SK-N-SH (cell line): ENCODE measurements at regions not wholly inside any gene's neighbourhood (a gene's known extent, or its start where the extent isn't known, plus 50 kb on each side); places are given as distances from the start of the nearest gene placed in this dataset.
"Not testable (repeated sequence)": the region's sequence is repeated elsewhere in the genome, so short reads cannot be mapped to it uniquely, and the experiment has no call there.

Experiments
- CTCF ChIA-PET: fragments of 300-600, 350-600 bp; formaldehyde crosslinking; extraction: SDS; loops from one replicate; lab custom pipeline; 2021; lab: Yijun Ruan, JAX
- POLR2A ChIA-PET: fragments of 350-600 bp; sonication (Branson Sonifier 250); formaldehyde crosslinking; extraction: SDS; loops from one replicate; lab custom pipeline; 2020; ENCODE audit warnings: antibody characterized with exemption, inconsistent platforms; lab: Yijun Ruan, JAX
- DNase-seq: peaks from one replicate; pipeline ENCODE4 v3.0.0; 2012
- H2AFZ ChIP-seq: fragments of 200-600 bp; sonication (generic); 2 replicates; pipeline ENCODE4 v1.8.1; 2016; ENCODE audit warnings: antibody characterized with exemption, mild to moderate bottlenecking, low read depth
- H3F3A ChIP-seq: fragments of 200-600 bp; sonication (generic); replicated peaks from 2 replicates; pipeline ENCODE3; 2016; ENCODE audit warnings: antibody characterized with exemption, mild to moderate bottlenecking; ENCODE audit not compliant: insufficient read depth
- H3K27ac ChIP-seq, 2 experiments: fragments of 200-500 bp in 1 of 2; fragments of 200-600 bp in 1 of 2; sonication (Bioruptor generic) in 1 of 2; sonication (generic), shearing (Covaris generic) in 1 of 2; 2 replicates each; pipeline versions ENCODE4 v1.5.1 to v1.6.1; 2014 to 2016; ENCODE audit warnings: low read depth in 2 of 2, inconsistent platforms in 1 of 2, low read length in 1 of 2, mild to moderate bottlenecking in 1 of 2, mixed read lengths in 1 of 2
- H3K27me3 ChIP-seq: fragments of 200-600 bp; sonication (generic), shearing (Covaris generic); 2 replicates; pipeline ENCODE4 v1.6.1; 2016; ENCODE audit warnings: mixed run types; ENCODE audit not compliant: insufficient read depth
- H3K36me3 ChIP-seq, 2 experiments: fragments of 200-500 bp in 1 of 2; fragments of 200-600 bp in 1 of 2; sonication (Bioruptor generic) in 1 of 2; sonication (generic) in 1 of 2; replicated peaks in 1 of 2; 2 replicates each; pipeline versions ENCODE3 to v1.5.1; 2014 to 2016; ENCODE audit warnings: low read length in 1 of 2, mild to moderate bottlenecking in 1 of 2; ENCODE audit not compliant: insufficient read depth in 2 of 2, control insufficient read depth in 1 of 2
- H3K4me1 ChIP-seq, 2 experiments: fragments of 200-500 bp in 1 of 2; fragments of 200-600 bp in 1 of 2; sonication (Bioruptor generic) in 1 of 2; sonication (generic), shearing (Covaris generic) in 1 of 2; 2 replicates each; pipeline versions ENCODE4 v1.5.1 to v1.6.1; 2014 to 2016; ENCODE audit warnings: low read depth in 1 of 2, low read length in 1 of 2, mixed run types in 1 of 2; ENCODE audit not compliant: insufficient read depth in 2 of 2, control insufficient read depth in 1 of 2
- H3K4me2 ChIP-seq: fragments of 200-600 bp; sonication (generic), shearing (Covaris generic); 2 replicates; pipeline ENCODE4 v1.6.1; 2017; ENCODE audit warnings: mixed run types
- H3K4me3 ChIP-seq, 2 experiments: fragments of 200-500 bp in 1 of 2; fragments of 200-600 bp in 1 of 2; sonication (Bioruptor generic) in 1 of 2; sonication (generic), shearing (Covaris generic) in 1 of 2; 2 replicates each; pipeline versions ENCODE4 v1.5.1 to v1.8.1; 2014 to 2016; ENCODE audit warnings: low read depth in 2 of 2, inconsistent platforms in 1 of 2, low read length in 1 of 2, mild to moderate bottlenecking in 1 of 2, mixed read lengths in 1 of 2, moderate library complexity in 1 of 2
- H3K79me2 ChIP-seq: fragments of 200-600 bp; sonication (generic); 2 replicates; pipeline ENCODE4 v1.8.1; 2017; ENCODE audit warnings: mild to moderate bottlenecking; ENCODE audit not compliant: insufficient read depth
- H3K9ac ChIP-seq: fragments of 200-600 bp; sonication (generic); 2 replicates; pipeline ENCODE4 v1.6.1; 2017; ENCODE audit warnings: mixed run types
- H3K9me2 ChIP-seq: fragments of 200-600 bp; sonication (generic); 2 replicates; pipeline ENCODE4 v1.6.1; 2017; ENCODE audit warnings: mixed run types
- H3K9me3 ChIP-seq: fragments of 200-600 bp; sonication (generic); 2 replicates; pipeline ENCODE4 v1.6.1; 2017; ENCODE audit warnings: mixed run types, mild to moderate bottlenecking, moderate library complexity
- H4K20me1 ChIP-seq: fragments of 200-600 bp; sonication (generic); 2 replicates; pipeline ENCODE4 v1.6.1; 2017; ENCODE audit warnings: mild to moderate bottlenecking, mixed run types; ENCODE audit not compliant: insufficient read depth
- EP300 ChIP-seq, 2 experiments: IDR thresholded peaks; 2 replicates each; pipeline versions ENCODE4 v1.4.0 to v1.6.1; 2012; ENCODE audit warnings: borderline replicate concordance in 1 of 2, low read depth in 1 of 2, low read length in 1 of 2
- FOSL2 ChIP-seq: IDR thresholded peaks from 2 replicates; pipeline ENCODE4 v1.4.0; 2012; ENCODE audit warnings: low read depth, mild to moderate bottlenecking, moderate library complexity, borderline replicate concordance
- GABPA ChIP-seq: IDR thresholded peaks from 2 replicates; pipeline ENCODE4 v1.4.0; 2012; ENCODE audit warnings: low read depth, mild to moderate bottlenecking
- TCF12 ChIP-seq: IDR thresholded peaks from 2 replicates; pipeline ENCODE4 v1.4.0; 2012
- YY1 ChIP-seq: IDR thresholded peaks from 2 replicates; pipeline ENCODE4 v1.4.0; 2012; ENCODE audit warnings: low read depth, mild to moderate bottlenecking
- WGBS: methylation state at CpG from one replicate; pipeline ENCODE4 v1.1.6; 2017; ENCODE audit warnings: low lambda C conversion rate; 5-methylcytosine and 5-hydroxymethylcytosine counted together
- TF ChIP-seq, protein P1 (sequence below): fragments of 150-350 bp; IDR thresholded peaks from 2 replicates; pipeline ENCODE4 v1.6.1; 2017; ENCODE audit warnings: antibody characterized with exemption, low read length, low read depth, borderline replicate concordance

- TF ChIP-seq FOSL2, result no peak
- no peak for TF ChIP-seq EP300 (IDR thresholded peaks at IDR 0.05; ENCODE audit: borderline replicate concordance in 1 of 2, low read depth in 1 of 2, low read length in 1 of 2)
- no peak for TF ChIP-seq TCF12
- TF ChIP-seq, protein P1, sequence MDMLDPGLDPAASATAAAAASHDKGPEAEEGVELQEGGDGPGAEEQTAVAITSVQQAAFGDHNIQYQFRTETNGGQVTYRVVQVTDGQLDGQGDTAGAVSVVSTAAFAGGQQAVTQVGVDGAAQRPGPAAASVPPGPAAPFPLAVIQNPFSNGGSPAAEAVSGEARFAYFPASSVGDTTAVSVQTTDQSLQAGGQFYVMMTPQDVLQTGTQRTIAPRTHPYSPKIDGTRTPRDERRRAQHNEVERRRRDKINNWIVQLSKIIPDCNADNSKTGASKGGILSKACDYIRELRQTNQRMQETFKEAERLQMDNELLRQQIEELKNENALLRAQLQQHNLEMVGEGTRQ, result no peak
- no peak for TF ChIP-seq YY1
- no peak for TF ChIP-seq GABPA
These were observed 680.6 kb downstream of the TTLL7 start (continued) for GRCh38 chr1:83318366-83318765.

- CTCF ChIA-PET, H3K79me2 ChIP-seq, H3K9me3 ChIP-seq, H3K36me3 ChIP-seq, H3K27me3 ChIP-seq, H4K20me1 ChIP-seq, H3F3A ChIP-seq, POLR2A ChIA-PET, H3K9me2 ChIP-seq, H3K9ac ChIP-seq, H3K4me2 ChIP-seq, DNase-seq, H2AFZ ChIP-seq, H3K27ac ChIP-seq, H3K4me1 ChIP-seq, H3K4me3 ChIP-seq: not testable (repeated sequence)
- 13% methylated on average over 1 of the region's 1 CpG for WGBS
These were observed 683.5 kb downstream of the TTLL7 start for GRCh38 chr1:83315446-83315845.

DNA sequence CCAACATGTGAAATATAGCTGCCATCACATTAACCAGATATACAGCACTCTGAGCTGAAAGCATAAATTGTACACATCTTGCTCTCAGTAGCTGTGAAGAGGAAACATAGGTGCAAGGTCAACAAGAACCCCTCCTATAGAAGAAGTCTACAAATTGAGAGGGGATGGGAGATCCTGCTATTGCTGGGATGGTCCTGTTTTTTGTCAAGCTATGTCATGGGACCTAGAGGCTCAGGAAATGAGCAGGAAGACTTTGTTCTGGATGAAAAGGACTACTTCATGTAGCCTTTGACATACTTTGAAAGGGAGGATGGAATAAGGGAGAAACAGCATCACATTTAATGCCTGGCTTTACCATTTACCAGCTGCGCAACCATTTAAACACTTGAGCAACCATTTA is 688.8 kb downstream of the TTLL7 start:
- POLR2A ChIA-PET, H3K4me1 ChIP-seq, H3K27ac ChIP-seq, H3K27me3 ChIP-seq, H3F3A ChIP-seq, H3K36me3 ChIP-seq, H3K4me2 ChIP-seq, H3K9me3 ChIP-seq, H3K79me2 ChIP-seq, H4K20me1 ChIP-seq, H3K4me3 ChIP-seq, DNase-seq, H2AFZ ChIP-seq, H3K9me2 ChIP-seq, CTCF ChIA-PET, H3K9ac ChIP-seq: not testable (repeated sequence)
- 78% methylated on average over 1 of the region's 1 CpG for WGBS

GRCh38 chr1:83309035-83309434 is 689.9 kb downstream of the TTLL7 start:
- H3K9ac ChIP-seq, DNase-seq, H3K27ac ChIP-seq, H2AFZ ChIP-seq, H3K9me2 ChIP-seq, H3K79me2 ChIP-seq, H3K36me3 ChIP-seq, H3F3A ChIP-seq, H3K9me3 ChIP-seq, H3K4me3 ChIP-seq, H3K4me1 ChIP-seq, H3K27me3 ChIP-seq, H3K4me2 ChIP-seq, H4K20me1 ChIP-seq, CTCF ChIA-PET, POLR2A ChIA-PET: not testable (repeated sequence)
- 31% methylated on average over 2 of the region's 2 CpGs for WGBS

DNA sequence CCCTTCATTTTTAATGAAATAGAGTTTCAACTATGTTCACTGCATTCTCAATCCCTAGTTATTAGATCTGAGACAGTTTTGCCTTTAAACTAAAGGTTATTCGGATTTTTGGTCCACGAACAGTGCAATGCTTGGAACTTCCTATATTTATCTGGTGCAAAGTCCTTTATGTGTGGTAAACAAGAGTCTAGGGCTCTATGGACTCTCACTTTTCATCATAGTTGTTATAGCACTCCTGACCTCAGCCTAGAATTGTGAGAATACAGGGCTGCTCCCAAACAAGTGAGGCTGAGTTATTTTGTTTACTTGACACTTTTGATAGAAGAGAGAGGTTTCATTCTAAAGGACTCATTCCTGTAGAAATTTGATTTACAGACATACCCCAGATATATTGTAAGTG is 692.1 kb downstream of the TTLL7 start:
- H3K4me1 ChIP-seq, H3K27me3 ChIP-seq, H3K9me3 ChIP-seq, H3K36me3 ChIP-seq, POLR2A ChIA-PET, H4K20me1 ChIP-seq, H2AFZ ChIP-seq, H3K9ac ChIP-seq, H3K9me2 ChIP-seq, H3K27ac ChIP-seq, H3F3A ChIP-seq, H3K79me2 ChIP-seq, H3K4me2 ChIP-seq, DNase-seq, H3K4me3 ChIP-seq, CTCF ChIA-PET: not testable (repeated sequence)
- WGBS, result 19% methylated on average over 2 of the region's 2 CpGs

DNA sequence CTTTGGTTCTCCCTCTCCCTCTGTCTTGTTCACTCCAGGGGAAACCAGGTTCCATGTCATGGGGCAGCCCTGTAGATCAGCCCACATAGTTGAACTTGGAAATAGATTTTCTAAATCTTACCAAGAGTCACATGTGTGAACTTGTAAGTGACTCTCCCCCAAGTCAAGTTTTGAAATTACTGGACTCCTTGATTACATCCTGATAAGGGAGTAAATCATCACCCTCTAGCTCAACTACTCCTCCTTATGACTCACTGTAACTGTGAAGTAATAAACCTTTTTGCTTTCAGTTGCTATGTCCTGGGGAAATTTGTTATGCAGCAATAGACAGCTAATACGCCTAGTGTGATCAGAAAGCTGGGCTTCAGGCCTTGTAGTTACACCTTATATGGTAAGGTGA is 703.3 kb downstream of the TTLL7 start:
- H4K20me1 ChIP-seq, H2AFZ ChIP-seq, H3K79me2 ChIP-seq, H3K4me2 ChIP-seq, H3K9me2 ChIP-seq, CTCF ChIA-PET, DNase-seq, POLR2A ChIA-PET, H3K27ac ChIP-seq, H3K27me3 ChIP-seq, H3K4me3 ChIP-seq, H3F3A ChIP-seq, H3K9me3 ChIP-seq, H3K9ac ChIP-seq, H3K4me1 ChIP-seq, H3K36me3 ChIP-seq: not testable (repeated sequence)
- WGBS, result 13% methylated on average over 1 of the region's 1 CpG
